Muscle of leg (tissue), 3 donors: ENCODE measurements at regions not wholly inside any gene's neighbourhood (a gene's known extent, or its start where the extent isn't known, plus 50 kb on each side); places are given as distances from the start of the nearest gene placed in this dataset.

Experiments used
- DNase-seq: peaks from one replicate; pipeline ENCODE4 v3.0.0; 2013
- H3K27ac ChIP-seq: one replicate; pipeline ENCODE4 v1.5.1; 2013; ENCODE audit warnings: mild to moderate bottlenecking, low read length, control low read depth
- H3K27me3 ChIP-seq: one replicate; pipeline ENCODE4 v1.6.1; 2013; ENCODE audit warnings: low read length; ENCODE audit not compliant: control insufficient read depth, insufficient read depth
- H3K36me3 ChIP-seq: one replicate; pipeline ENCODE4 v1.6.1; 2013; ENCODE audit warnings: low read length; ENCODE audit not compliant: control insufficient read depth, insufficient read depth
- H3K4me1 ChIP-seq: one replicate; pipeline ENCODE4 v1.6.1; 2013; ENCODE audit warnings: low read length; ENCODE audit not compliant: control insufficient read depth, insufficient read depth
- H3K4me3 ChIP-seq: one replicate; pipeline ENCODE4 v1.5.1; 2013; ENCODE audit warnings: low read length, control low read depth
- H3K9me3 ChIP-seq: replicated peaks from 2 replicates; pipeline ENCODE4 v1.6.1; 2013; ENCODE audit warnings: low read depth, low read length; ENCODE audit not compliant: control insufficient read depth
- WGBS: methylation state at CpG from one replicate; pipeline ENCODE4 v1.1.5; 2013; ENCODE audit warnings: missing lambda C conversion rate; ENCODE audit not compliant: insufficient coverage; 5-methylcytosine and 5-hydroxymethylcytosine counted together

- Histone ChIP-seq H3K4me3 (no peak overlapping the region), H3K36me3 (no peaks in the 10 kb centered on the region), H3K27me3 (peaks cover 2% of the 10 kb centered on the region), H3K9me3 (no peaks in the 10 kb centered on the region), H3K27ac (no peak overlapping the region), H3K4me1 (no peaks in the 10 kb centered on the region)
- no peak for DNase-seq
- WGBS = 71% methylated on average over 3 of the region's 11 CpGs
Measured at GRCh38 chr18:78830826-78831225, 148.8 kb upstream of the SALL3 start.

- H3K4me1 ChIP-seq = no peaks in the 10 kb centered on the region
- H3K27me3 ChIP-seq = peaks cover 2% of the 10 kb centered on the region
- no peak for DNase-seq
- no peak overlapping the region for H3K27ac ChIP-seq
- WGBS = 43% methylated on average over 3 of the region's 3 CpGs
- no peaks in the 10 kb centered on the region for H3K9me3 ChIP-seq
- H3K4me3 ChIP-seq = no peak overlapping the region
- H3K36me3 ChIP-seq = no peaks in the 10 kb centered on the region
Measured at GRCh38 chr18:78831603-78832002, 148.0 kb upstream of the SALL3 start.

DNA sequence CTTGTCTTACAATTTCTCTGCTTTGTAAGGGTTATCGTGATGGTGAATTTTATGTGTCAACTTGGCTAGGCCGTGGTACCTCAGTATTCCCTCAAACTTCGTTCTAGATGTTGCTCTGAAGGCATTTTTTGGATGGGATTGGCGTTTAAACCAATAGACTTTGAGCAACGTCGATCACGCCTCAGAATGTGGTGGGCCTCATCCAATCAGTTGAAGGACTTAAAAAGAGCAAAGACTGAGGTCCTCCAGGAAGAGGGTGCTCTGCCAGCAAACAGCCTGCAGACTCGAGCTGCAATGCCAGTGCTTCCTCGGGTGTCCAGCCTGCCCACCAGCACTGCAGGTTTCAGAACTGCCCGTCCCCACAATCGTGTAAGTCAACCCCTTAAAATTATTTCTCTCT lies 145.8 kb upstream of the SALL3 start:
- Histone ChIP-seq H3K36me3 (no peaks in the 10 kb centered on the region), H3K9me3 (no peaks in the 10 kb centered on the region), H3K27ac (no peak overlapping the region), H3K4me3 (no peak overlapping the region), H3K4me1 (no peaks in the 10 kb centered on the region), H3K27me3 (peaks cover 2% of the 10 kb centered on the region)
- 83% methylated on average over 6 of the region's 11 CpGs for WGBS
- DNase-seq = no peak

DNA sequence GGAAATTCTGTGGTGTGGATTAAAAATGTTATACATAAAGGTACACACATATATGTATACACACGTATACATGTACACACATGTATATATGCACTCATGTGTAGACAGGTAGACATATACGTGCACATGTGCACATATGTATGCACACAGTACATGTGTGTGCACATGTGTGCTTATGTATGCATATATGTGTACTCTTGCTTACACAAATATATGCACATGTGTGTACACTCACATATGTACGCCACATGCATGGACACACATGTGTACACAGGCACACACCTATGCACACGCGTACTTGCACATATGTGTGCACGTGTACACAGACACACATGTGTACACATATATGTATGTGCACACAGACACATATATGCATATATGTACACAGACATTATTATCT lies 142.8 kb upstream of the SALL3 start:
- no peaks in the 10 kb centered on the region for H3K36me3 ChIP-seq
- no peaks in the 10 kb centered on the region for H3K9me3 ChIP-seq
- no peaks in the 10 kb centered on the region for H3K27me3 ChIP-seq
- no peak overlapping the region for H3K4me3 ChIP-seq
- H3K4me1 ChIP-seq = no peaks in the 10 kb centered on the region
- 100% methylated on average over 1 of the region's 6 CpGs for WGBS
- no peak for DNase-seq
- H3K27ac ChIP-seq = no peak overlapping the region

DNA sequence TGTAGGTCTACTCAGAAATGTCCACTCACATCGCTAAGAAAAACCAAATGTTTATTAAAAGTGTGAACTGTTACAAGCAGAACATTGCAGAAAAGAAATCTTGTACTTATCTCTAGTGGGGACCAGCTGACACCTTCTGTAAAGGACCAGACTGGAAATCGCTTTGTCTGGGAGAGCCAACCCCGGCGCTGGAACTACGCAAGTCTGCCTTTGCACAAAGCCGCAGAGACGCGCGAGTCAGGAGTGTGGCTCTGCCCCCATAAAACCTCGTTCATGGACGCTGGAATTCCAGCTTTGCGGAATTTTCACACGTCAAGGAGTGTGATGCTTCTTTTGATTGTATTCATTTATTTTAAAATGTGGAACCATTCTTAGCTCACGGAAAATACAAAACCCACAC lies 141.9 kb upstream of the SALL3 start:
- Histone ChIP-seq H3K9me3 (no peaks in the 10 kb centered on the region), H3K36me3 (no peaks in the 10 kb centered on the region), H3K4me3 (no peak overlapping the region), H3K27me3 (no peaks in the 10 kb centered on the region), H3K27ac (no peak overlapping the region), H3K4me1 (no peaks in the 10 kb centered on the region)
- WGBS = 89% methylated on average over 8 of the region's 14 CpGs
- no peak for DNase-seq

DNA sequence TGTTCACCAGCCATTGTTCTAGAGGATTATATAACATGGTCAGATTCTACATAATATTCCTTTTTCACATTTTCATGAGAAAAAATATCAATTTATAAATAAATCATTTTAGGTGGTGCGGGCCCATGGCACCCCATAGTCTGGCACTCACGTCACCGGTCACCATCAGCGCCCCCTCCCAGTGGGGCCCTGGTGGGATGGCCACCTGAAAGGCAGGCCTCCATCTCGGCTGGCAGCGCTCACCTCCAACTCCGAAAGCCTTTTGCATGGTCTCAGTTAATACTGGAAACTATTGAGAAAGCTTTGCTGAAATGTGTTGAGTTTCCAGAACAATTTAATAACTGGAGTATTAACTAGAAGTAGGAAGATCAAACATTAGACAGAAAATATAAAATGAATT lies 141.4 kb upstream of the SALL3 start:
- no peak for DNase-seq
- Histone ChIP-seq H3K27ac (no peak overlapping the region), H3K36me3 (no peaks in the 10 kb centered on the region), H3K4me1 (no peaks in the 10 kb centered on the region), H3K27me3 (no peaks in the 10 kb centered on the region), H3K9me3 (no peaks in the 10 kb centered on the region), H3K4me3 (no peak overlapping the region)
- 93% methylated on average over 3 of the region's 7 CpGs for WGBS

GRCh38 chr18:78849046-78849445 lies 130.6 kb upstream of the SALL3 start:
- DNase-seq = no peak
- WGBS = 97% methylated on average over 3 of the region's 5 CpGs
- Histone ChIP-seq H3K4me1 (no peaks in the 10 kb centered on the region), H3K4me3 (no peak overlapping the region), H3K27ac (no peak overlapping the region), H3K36me3 (no peaks in the 10 kb centered on the region), H3K27me3 (peaks cover 2% of the 10 kb centered on the region), H3K9me3 (peaks cover 3% of the 10 kb centered on the region)

GRCh38 chr18:78849458-78849857 lies 130.2 kb upstream of the SALL3 start:
- no CpG with 5 or more reads among the region's 2 CpGs for WGBS
- Histone ChIP-seq H3K27me3 (peaks cover 2% of the 10 kb centered on the region), H3K36me3 (no peaks in the 10 kb centered on the region), H3K4me1 (no peaks in the 10 kb centered on the region), H3K27ac (no peak overlapping the region), H3K9me3 (peaks cover 3% of the 10 kb centered on the region), H3K4me3 (no peak overlapping the region)
- DNase-seq = no peak

DNA sequence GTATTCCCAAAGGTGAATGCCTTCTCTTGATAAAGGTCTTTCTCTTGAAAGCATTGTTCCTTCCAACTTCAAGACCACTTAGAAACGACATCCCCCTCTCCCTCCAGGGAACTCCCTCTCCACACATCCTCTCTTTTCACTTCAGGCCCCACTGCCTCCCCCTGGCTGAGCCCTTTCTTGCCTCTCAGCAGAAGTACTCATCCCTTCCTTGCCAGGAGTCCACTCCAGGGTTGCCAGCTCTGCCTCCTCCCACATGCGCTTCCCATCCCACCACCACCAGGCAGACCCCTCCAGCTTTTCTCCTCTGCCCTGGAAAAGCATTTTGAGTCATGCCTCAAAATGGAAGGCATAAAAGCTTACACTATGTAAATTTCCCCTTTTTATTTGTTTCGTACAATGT lies 126.3 kb upstream of the SALL3 start:
- Histone ChIP-seq H3K4me1 (no peaks in the 10 kb centered on the region), H3K27ac (no peak overlapping the region), H3K9me3 (peaks cover 3% of the 10 kb centered on the region), H3K4me3 (no peak overlapping the region), H3K27me3 (peaks cover 22% of the 10 kb centered on the region), H3K36me3 (no peaks in the 10 kb centered on the region)
- no peak for DNase-seq
- 75% methylated on average over 2 of the region's 3 CpGs for WGBS

GRCh38 chr18:78855188-78855587 lies 124.4 kb upstream of the SALL3 start:
- Histone ChIP-seq H3K27ac (no peak overlapping the region), H3K36me3 (no peaks in the 10 kb centered on the region), H3K9me3 (peaks cover 3% of the 10 kb centered on the region), H3K27me3 (peaks cover 24% of the 10 kb centered on the region), H3K4me3 (no peak overlapping the region), H3K4me1 (no peaks in the 10 kb centered on the region)
- DNase-seq = no peak
- no CpG with 5 or more reads among the region's 4 CpGs for WGBS

DNA sequence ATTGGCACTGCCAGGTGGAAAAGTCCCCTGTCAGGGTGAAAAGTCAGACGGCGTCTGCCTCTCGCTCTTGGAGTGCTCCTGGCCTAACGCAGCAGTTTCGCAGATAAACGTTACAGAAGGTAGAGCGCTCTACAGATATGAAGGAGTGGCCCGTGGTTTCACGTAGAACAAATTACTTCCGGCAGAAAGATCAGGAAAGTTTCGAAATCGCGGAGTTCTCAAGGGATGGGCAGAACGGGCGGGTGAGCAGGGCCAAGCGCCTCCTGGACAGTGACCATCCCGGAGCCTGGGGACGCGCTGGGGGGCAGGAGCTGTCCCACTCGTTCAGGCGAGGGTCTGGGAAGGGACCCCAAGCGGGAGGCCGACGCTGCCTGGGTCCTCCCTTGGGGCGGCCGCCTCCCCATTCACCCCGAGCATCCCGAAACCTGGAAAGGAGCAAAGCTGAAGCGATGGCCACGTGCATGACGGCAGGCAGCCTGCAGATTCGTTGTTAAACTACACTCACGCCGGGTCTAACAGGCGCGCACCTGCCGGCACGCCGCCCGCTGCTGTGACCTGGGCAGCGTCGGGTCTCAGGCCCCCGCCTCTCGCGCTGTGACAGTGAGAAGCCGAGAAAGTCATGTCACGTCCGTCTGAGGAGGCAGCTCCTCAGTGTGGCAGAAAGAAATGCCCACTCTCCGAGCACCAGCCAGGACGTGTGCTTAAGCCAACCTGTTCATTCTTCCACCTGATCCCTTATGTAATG lies 122.9 kb upstream of the SALL3 start:
- Histone ChIP-seq H3K27ac (no peak overlapping the region), H3K4me3 (no peak overlapping the region), H3K4me1 (no peaks in the 10 kb centered on the region), H3K36me3 (no peaks in the 10 kb centered on the region), H3K9me3 (no peaks in the 10 kb centered on the region), H3K27me3 (peaks cover 26% of the 10 kb centered on the region)
- 88% methylated on average over 50 of the region's 50 CpGs for WGBS
- no peak for DNase-seq
